ENCODE measurements at regions not wholly inside any gene's neighbourhood (a gene's known extent, or its start where the extent isn't known, plus 50 kb on each side); places are given as distances from the start of the nearest gene placed in this dataset.
"Not testable (repeated sequence)": the region's sequence is repeated elsewhere in the genome, so short reads cannot be mapped to it uniquely, and the experiment has no call there.

DNA sequence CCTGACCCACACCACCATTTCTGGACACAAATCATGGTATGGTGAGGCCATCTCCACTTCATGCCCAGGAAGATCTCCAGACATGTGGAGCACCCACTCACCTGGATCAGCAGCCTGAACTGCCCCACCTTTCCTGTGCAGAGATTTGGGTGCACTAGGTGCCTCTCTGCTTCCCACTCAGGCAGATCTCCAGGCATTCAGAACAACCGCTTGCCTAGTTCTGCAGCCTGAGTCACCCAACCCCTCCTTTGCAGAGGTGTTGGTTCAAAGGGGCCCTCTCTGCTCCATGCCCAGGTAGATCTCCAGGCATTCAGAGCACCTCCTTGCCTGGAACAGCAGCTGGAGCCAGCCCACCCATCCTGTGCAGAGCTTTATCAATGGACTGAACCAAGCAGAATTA is 620.8 kb downstream of the LRRIQ3 start:
- H3K4me3 ChIP-seq (ENCODE audit: low read length) = no peak overlapping the region
- no peak for DNase-seq (ENCODE audit: low read depth, low spot score)

DNA sequence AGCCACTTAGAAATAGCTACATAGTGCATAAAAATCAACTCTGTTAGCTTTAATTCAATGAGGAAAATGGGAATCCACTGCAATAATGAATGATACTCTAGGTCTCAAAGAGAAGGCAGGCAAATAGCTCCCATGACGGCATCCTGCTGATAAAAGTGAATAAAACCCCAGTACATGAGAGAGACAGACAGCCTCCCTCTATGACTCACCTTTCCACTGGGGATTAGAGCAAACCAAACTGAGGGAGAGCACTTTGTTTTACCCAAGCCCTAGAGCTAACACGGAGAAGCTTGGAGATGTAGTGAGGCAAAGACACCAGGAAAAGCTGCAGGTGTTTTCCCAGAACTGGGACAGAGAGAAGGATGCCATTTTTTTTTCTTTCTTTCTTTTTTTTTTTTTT is 621.9 kb downstream of the LRRIQ3 start:
- no peak overlapping the region for H3K4me3 ChIP-seq (ENCODE audit: low read length)
- no peak for DNase-seq (ENCODE audit: low read depth, low spot score)

GRCh38 chr1:73564294-73564693 is 633.7 kb downstream of the LRRIQ3 start:
- DNase-seq (ENCODE audit: low read depth, low spot score) = no peak

GRCh38 chr1:73556270-73556669 is 641.7 kb downstream of the LRRIQ3 start:
- H3K4me3 ChIP-seq (ENCODE audit: low read length) = no peak overlapping the region
- DNase-seq (ENCODE audit: low read depth, low spot score) = no peak

More at GRCh38 chr1:73564294-73564693, 633.7 kb downstream of the LRRIQ3 start:
- H3K4me3 ChIP-seq (ENCODE audit: low read length) = no peak overlapping the region

DNA sequence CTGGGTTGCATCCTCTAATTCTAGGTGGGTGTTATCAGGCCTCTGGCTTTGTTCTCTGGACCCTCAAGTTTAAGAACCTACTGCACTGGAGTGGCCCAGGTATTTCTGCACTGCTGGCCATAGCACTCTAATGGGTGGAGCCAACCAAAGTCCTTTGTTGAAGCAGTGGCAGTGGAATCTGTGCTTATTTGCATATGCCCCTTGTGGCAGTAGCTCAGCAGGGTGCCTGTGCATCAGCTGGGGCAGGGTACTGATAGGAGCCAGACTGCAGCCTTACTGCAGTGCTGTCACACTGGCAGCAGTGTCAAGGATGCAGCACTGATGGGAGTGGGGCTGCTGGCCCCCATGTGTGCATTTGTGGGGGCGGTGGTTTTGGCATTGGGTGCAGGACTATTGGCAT is 660.6 kb downstream of the LRRIQ3 start:
- no peak overlapping the region for H3K4me3 ChIP-seq (ENCODE audit: low read length)
- no peak for DNase-seq (ENCODE audit: low read depth, low spot score)

DNA sequence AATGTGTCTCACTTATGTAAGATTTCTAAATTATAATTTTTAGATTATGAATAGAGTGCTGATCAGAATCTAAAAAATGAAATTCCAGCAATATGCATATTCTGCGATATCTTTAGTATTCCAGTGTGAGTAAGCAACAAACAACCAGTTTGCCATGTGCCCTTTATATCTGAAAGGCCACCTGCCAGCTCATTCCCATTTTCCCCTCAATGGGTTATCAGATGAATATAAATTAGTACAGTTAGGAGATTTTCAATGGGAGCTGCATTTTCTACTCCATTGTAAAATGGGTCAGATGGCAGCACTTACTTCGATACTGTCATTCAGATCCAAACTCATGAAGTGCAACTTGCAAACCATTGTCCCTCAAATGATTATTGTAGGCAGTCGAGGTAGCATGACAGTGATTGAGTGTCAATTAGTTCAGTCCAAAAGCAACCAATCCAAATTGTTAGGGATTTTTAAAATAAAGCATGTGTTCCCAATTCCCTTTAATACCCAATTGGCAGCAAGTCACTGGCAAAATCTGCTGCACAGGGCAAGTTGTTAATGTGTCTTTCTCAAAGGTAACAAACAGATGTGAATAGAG is 680.3 kb downstream of the LRRIQ3 start:
- H3K4me3 ChIP-seq (ENCODE audit: low read length) = no peak overlapping the region
- DNase-seq (ENCODE audit: low read depth, low spot score) = no peak

GRCh38 chr1:73516451-73516850 is 681.5 kb downstream of the LRRIQ3 start:
- no peak overlapping the region for H3K4me3 ChIP-seq (ENCODE audit: low read length)
- no peak for DNase-seq (ENCODE audit: low read depth, low spot score)

DNA sequence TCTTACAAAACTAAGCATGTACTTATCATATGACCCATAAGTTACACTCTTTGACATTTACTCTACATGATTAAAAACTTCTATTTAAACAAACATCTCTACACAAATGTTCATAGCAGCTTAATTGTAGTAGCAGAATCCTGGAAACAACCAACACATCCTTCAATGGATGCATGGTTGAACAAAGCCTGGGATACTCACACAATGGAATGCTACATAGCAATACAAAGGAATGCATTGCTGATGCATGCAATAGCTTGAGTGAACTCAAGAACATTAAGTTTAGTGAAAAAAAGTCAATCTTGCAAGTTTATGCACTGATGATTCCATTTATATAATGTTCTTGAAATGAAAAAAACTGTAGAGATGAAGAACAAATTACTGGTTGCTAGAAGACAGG is 686.9 kb downstream of the LRRIQ3 start:
- DNase-seq (ENCODE audit: low read depth, low spot score) = no peak
- H3K4me3 ChIP-seq (ENCODE audit: low read length) = no peak overlapping the region

DNA sequence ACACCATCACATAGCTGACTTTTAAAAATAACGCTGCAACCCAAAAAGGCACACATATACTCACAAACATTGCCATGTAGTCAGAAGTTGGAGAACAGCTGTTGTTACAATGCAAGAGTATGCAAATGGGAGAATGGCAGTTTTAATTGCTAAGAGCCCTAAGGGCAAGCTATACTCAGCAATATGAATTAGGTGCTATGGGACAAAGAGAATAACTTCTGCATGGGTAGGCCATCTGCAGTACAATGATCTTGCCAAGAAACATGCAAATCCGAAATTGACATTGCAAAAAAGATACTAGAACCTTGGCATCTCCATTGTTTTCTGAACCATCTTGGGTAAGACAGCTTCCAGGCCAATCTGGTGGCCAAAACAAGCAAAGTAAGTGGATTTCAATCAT is 697.8 kb downstream of the LRRIQ3 start:
- DNase-seq (ENCODE audit: low read depth, low spot score) = no peak
- H3K4me3 ChIP-seq (ENCODE audit: low read length) = no peak overlapping the region

DNA sequence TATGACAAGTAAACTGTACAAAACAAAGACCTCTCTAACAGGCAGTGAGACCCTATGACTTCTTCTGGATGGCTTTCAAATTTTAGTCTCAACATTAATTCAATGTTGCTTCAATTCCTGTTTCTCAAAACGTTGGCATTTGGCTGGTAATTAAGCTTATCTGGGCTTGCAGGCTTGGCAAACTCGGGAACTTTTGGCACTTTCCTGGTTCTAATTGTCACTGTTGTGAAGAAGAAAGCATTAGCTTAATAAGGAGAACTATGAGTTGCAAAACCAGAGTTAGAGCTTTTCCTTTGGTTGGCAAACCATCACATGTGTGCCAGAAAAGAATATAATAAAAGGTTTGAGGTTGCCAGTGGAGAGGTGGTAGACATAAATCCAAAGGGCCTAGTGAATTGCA is 698.3 kb downstream of the LRRIQ3 start:
- no peak for DNase-seq (ENCODE audit: low read depth, low spot score)
- no peak overlapping the region for H3K4me3 ChIP-seq (ENCODE audit: low read length)

DNA sequence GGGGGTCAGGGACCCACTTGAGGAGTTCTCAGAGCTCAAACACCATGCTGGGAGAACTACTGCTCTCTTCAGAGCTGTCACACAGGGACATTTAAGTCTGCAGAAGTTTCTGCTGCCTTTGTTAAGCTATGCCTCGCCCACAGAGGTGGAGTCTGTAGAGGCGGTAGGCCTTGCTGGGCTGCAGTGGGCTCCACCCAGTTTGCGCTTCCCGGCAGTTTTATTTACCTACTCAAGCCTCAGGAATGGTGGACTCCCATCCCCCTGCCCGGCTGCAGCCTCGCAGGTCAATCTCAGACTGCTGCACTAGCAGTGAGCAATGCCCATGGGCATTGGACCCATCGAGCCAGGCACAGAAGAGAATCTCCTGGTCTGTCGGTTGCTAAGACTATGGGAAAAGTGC is 706.4 kb downstream of the LRRIQ3 start:
- DNase-seq (ENCODE audit: low read depth, low spot score) = no peak

DNA sequence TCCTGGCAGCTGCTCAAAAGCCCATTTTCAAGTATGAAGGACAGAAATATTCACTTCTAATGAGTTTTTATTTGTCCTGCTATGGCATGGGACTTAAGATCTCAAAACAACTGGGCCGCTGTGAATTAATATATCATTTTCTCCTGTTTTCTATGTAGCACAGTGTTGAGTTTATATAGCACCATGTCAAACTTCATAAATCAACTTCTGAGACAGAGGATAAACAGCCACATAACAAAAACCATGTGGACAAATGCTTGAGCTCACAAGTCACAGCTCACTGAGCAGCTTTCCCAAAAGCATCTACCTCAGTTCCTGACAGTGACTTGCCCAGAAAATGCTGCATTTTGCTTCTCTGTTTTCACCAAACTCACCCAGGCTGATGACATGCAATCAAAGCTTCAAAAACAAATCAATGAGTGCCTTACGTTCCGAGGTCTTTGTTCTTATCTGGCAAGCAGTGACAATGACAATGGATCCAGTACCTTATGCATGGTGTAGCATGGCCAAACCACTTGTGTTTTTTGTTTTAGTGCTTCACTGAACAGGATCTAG is 722.6 kb downstream of the LRRIQ3 start:
- DNase-seq (ENCODE audit: low read depth, low spot score) = no peak
- no peak overlapping the region for H3K4me3 ChIP-seq (ENCODE audit: low read length)

More for the DNA sequence above, 706.4 kb downstream of the LRRIQ3 start:
- H3K4me3 ChIP-seq (ENCODE audit: low read length) = no peak overlapping the region

DNA sequence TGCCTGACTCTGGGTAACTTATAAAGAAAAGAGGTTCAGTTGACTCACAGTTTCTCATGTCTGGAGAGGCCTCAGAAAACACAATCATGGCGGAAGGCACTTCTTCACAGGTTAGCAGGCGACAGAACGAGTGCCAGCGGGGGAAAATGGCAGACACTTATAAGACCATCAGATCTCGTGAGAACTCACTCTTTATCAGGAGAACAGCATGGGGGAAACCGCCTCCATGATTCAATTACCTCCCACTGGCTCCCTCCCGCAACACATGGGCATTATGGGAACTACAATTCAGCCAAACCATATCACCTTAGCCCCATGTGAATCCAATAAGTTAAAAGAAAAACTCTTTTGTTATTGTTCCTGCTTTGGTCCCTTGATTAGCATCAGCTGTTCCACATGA is 725.2 kb downstream of the LRRIQ3 start:
- DNase-seq (ENCODE audit: low read depth, low spot score) = no peak
- H3K4me3 ChIP-seq (ENCODE audit: low read length) = no peak overlapping the region

DNA sequence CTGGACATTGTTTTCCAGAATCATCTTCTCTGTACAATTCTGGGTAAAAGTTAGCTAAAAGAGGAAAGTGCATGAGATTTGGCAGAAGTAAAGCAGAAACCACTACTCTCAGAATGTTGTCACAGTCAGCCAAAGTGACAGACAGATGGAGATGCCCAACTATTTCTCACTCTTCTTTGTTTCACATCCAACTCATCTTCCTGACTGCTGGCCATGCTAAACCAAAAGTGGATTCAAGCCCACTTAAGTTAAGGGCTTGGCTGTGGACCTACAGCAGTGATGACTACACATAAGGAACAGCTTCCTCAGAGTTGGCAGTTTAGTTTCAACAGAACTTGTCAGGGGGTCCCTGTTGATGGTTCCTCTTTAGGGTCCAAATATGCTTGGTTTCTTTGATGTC is 730.2 kb downstream of the LRRIQ3 start:
- no peak for DNase-seq (ENCODE audit: low read depth, low spot score)
- H3K4me3 ChIP-seq (ENCODE audit: low read length) = no peak overlapping the region

DNA sequence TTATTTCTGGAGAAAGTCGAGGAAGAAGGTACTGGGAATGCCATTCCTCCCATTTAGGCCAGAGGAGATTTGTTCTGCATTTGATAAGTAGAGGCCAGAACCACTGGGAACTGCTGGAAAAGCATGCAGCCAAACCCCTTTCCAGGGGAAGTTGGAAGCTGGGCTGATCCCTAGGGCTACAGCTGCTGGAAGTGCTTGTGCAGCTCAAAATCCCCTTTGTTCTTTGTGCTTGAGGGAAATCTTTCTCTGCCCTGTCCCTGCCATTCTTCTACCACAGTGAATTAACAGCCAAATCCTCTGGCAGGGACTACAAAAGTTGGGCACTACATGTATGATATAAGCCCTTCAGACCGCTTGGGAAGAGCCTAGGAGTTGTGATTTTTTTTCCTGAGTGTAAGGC is 734.1 kb downstream of the LRRIQ3 start:
- no peak for DNase-seq (ENCODE audit: low read depth, low spot score)
- H3K4me3 ChIP-seq (ENCODE audit: low read length) = no peak overlapping the region

- no peak overlapping the region for H3K4me3 ChIP-seq (ENCODE audit: low read length)
- no peak for DNase-seq (ENCODE audit: low read depth, low spot score)
These were observed 745.5 kb downstream of the LRRIQ3 start for GRCh38 chr1:73452522-73452921.

- not testable (repeated sequence) for H3K4me3 ChIP-seq (ENCODE audit: low read length); DNase-seq (ENCODE audit: low read depth, low spot score)
These were observed 747.3 kb downstream of the LRRIQ3 start for GRCh38 chr1:73450668-73451067.

- DNase-seq (ENCODE audit: low read depth, low spot score) = no peak
- no peak overlapping the region for H3K4me3 ChIP-seq (ENCODE audit: low read length)
These were observed 786.5 kb downstream of the LRRIQ3 start for GRCh38 chr1:73411479-73411878.

DNA sequence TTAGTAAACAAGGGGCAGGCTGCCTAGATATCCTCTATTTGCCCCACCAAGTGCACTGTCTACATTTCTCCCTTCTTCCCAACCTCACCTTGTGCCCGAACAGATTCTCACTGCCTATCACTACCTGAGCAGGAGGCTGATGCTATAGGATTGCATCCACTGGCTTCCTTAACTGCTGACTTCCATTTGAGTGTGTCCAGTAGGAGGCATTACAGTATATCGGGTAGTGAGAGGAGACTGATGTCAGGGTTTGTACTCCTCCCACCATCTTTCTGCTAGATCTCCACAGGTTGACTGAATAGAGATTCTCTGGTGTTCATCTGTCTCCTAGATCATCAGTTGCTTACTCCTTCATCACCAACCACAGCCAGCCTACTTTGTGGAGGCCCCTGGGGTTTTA is 796.3 kb downstream of the LRRIQ3 start:
- no peak for DNase-seq (ENCODE audit: low read depth, low spot score)
- no peak overlapping the region for H3K4me3 ChIP-seq (ENCODE audit: low read length)

DNA sequence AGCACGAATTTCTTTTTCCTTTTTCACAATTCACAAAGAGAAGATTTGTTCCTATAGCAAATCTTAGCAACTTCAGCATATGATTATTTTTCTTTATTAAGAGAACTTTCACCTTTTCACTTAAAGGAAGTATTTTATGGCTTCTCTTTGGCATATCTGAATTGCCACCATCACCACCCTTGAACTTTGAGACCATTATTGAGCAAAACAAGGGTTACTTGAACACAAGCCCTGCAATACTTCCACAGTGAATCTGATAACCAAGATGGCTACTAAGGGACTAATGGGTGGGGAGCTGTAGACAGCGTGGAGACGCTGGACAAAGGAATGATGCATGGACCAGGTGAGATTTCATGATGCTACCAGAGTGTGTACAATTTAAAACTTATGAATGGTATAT is 815.0 kb downstream of the LRRIQ3 start:
- DNase-seq (ENCODE audit: low read depth, low spot score) = no peak
- H3K4me3 ChIP-seq (ENCODE audit: low read length) = no peak overlapping the region

GRCh38 chr1:73366734-73367413 is 831.1 kb downstream of the LRRIQ3 start:
- H3K4me3 ChIP-seq (ENCODE audit: low read length) = no peak overlapping the region
- no peak for DNase-seq (ENCODE audit: low read depth, low spot score)

All from Jurkat, Clone E6-1 (cell line).